ENCODE measurements at regions not wholly inside any gene's neighbourhood (a gene's known extent, or its start where the extent isn't known, plus 50 kb on each side); places are given as distances from the start of the nearest gene placed in this dataset.
"Not testable (repeated sequence)": the region's sequence is repeated elsewhere in the genome, so short reads cannot be mapped to it uniquely, and the experiment has no call there.

DNA sequence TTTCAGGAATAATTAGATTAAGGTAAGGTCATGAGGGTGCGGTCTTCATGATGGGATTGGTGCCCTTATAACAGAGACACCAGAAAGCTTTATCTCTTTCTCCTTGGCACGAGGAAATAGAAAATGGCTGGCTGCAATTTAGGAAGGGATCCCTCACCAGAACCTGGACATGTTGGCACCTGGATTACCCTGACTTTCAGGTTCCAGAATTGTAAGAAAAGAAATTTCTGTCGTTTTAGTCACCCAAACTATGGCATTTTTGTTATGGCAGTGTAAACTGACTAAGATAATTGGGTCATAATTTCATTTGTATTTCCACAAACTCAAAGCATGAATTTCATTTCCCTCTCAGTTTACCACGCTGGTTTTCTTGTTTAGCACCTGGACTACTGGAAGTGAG, 473.6 kb downstream of the PTH2R start:
- no peak for DNase-seq (ENCODE audit: low spot score)
- TF ChIP-seq, protein P1, sequence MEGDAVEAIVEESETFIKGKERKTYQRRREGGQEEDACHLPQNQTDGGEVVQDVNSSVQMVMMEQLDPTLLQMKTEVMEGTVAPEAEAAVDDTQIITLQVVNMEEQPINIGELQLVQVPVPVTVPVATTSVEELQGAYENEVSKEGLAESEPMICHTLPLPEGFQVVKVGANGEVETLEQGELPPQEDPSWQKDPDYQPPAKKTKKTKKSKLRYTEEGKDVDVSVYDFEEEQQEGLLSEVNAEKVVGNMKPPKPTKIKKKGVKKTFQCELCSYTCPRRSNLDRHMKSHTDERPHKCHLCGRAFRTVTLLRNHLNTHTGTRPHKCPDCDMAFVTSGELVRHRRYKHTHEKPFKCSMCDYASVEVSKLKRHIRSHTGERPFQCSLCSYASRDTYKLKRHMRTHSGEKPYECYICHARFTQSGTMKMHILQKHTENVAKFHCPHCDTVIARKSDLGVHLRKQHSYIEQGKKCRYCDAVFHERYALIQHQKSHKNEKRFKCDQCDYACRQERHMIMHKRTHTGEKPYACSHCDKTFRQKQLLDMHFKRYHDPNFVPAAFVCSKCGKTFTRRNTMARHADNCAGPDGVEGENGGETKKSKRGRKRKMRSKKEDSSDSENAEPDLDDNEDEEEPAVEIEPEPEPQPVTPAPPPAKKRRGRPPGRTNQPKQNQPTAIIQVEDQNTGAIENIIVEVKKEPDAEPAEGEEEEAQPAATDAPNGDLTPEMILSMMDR (IDR thresholded peaks at IDR 0.05) = no peak
- Histone ChIP-seq H3K27ac (no peak overlapping the region), H3K4me3 (no peak overlapping the region)

DNA sequence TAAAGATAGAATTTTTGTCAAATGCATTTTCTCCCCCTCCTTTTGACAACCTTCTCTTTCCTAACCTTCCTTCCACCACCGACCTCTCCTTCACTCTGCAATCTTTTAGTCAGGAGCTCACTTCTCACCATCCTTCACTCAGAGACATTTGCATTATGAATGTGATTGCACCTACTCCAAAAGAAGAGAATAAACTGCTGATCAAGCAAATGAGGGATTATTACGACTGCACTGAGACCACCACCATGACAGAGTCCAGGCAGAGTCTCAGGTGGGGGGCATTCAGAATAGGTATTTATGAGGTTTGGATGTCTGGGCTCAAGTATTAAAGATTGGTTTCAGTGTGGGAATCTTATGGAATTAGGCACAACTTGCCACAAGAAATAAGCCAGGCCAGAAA, 483.9 kb downstream of the PTH2R start:
- Histone ChIP-seq H3K27ac (no peak overlapping the region), H3K4me3 (no peak overlapping the region)
- no peak for DNase-seq (ENCODE audit: low spot score)
- TF ChIP-seq, protein P1 (IDR thresholded peaks at IDR 0.05) = no peak

DNA sequence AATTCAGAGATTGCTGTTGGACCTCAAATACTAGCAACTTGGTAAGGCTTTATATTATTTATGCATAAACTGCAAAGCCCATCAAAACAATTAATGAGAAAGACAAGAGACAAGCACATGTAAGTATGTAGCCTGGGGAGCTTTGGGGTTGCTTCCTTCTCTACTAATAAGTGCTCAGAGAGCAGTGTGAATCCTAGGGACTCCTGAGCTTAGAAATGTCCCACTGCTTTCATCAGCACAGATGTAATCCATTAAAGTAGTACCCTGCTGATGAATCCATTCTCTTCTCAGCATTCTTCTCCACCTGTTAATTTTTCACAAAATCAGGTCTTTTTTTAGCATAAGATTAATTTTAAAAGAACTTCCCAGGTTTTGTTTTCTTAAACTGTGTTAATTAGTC, 485.6 kb downstream of the PTH2R start:
- no peak for DNase-seq (ENCODE audit: low spot score)
- Histone ChIP-seq H3K27ac (no peak overlapping the region), H3K4me3 (no peak overlapping the region)
- TF ChIP-seq, protein P1 (IDR thresholded peaks at IDR 0.05) = no peak

DNA sequence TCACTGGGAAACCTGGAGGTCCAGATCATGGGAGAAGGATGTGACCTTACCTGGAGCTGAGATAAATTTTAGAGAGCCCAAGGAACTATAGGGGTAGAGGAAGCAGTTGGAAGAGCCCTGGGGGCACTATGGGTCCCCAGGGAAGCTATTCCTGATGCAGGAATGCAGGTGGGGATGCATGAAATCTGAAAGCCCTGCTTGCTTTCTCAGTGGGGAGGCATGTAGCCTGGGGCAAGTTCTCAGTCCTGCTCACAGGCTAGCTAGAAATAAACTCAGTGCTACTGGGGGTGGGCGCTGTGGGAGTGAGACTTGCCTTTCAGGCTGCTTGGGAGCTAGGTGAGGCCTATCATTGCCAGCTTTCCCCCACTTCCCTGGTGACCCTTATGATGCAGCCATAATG, 499.7 kb downstream of the PTH2R start:
- no peak for DNase-seq (ENCODE audit: low spot score)
- no peak overlapping the region for H3K4me3 ChIP-seq
- TF ChIP-seq, protein P1 (IDR thresholded peaks at IDR 0.05) = no peak
- H3K27ac ChIP-seq = no peak overlapping the region

DNA sequence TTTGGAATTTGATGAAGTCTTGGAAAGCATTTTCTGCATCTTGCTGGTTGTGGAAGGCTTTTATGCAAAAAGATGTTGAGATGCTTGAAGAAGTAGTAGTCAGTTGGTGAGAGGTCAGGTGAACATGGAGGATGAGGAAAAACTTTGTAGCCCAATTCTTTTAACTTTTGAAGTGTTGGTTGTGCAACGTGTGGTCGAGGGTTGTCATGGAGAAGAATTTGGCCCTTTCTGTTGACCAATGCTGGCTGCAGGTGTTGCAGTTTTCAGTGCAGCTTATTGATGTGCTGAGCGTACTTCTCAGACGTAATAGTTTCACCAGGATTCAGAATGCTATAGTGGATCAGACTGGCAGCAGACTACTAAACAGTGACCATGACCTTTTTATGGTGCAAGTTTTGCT, 508.4 kb upstream of the MAP2 start:
- TF ChIP-seq, protein P1 (IDR thresholded peaks at IDR 0.05) = no peak
- no peak for DNase-seq (ENCODE audit: low spot score)
- Histone ChIP-seq H3K27ac (no peak overlapping the region), H3K4me3 (no peak overlapping the region)

DNA sequence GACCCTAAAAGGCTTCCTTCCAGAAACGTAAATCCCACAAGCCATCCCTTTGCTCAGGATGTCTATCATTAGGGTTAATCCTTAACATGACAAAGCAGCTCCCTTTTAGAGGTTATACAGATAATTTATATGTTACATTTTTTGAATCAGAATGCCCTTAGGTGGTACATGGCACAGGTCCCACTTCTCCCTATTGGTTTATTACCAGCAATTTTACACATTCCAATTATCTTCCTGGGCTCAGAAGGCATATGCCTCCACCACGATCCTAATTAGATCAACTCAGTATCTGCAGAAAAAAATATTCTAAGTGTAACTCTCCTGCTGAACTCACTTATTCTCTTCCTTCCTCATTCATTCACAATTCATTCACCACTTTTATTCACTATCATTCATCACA, 507.0 kb upstream of the MAP2 start:
- no peak for DNase-seq (ENCODE audit: low spot score)
- TF ChIP-seq, protein P1 (IDR thresholded peaks at IDR 0.05) = no peak
- no peak overlapping the region for H3K4me3 ChIP-seq
- no peak overlapping the region for H3K27ac ChIP-seq

DNA sequence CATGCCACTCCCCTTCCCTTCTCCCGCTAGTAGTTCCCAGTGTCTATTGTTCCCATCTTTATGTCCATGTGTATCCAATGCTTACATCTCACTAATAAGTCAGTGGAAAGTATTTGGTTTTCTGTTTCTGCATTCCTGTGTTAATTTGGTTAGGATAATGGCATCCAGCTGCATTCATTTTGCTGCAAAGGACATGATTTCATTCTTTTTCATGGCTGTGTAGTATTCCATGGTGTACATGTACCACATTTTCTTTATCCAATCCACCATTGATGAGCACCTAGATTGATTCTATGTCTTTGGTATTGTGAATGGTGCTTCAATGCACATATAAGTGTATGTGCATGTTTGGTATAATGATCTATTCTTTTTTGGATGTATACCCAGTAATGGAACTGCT, 502.5 kb upstream of the MAP2 start:
- H3K4me3 ChIP-seq; H3K27ac ChIP-seq; DNase-seq (ENCODE audit: low spot score): not testable (repeated sequence)

DNA sequence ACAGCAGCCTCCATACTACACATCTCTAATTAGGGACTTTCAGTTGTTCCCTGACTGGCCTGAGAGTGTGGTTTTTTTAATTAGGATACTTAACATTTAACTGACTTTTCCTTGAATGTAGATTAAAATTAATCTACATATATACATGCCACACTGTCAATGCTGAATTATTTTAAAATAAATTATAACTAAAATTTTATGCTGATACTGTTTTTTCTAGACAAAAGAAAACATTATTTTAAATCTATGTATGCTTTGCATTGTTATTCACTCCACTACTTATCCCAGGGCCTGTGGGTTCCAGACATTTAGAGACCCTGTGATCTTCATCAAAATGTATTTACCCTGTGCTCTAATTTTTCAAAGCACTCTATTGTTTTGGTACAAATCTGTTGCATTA, 496.0 kb upstream of the MAP2 start:
- no peak overlapping the region for H3K4me3 ChIP-seq
- no peak for DNase-seq (ENCODE audit: low spot score)
- no peak overlapping the region for H3K27ac ChIP-seq
- TF ChIP-seq, protein P1 (IDR thresholded peaks at IDR 0.05) = no peak
